Lung (tissue), 11 donors: ENCODE measurements at regions not wholly inside any gene's neighbourhood (a gene's known extent, or its start where the extent isn't known, plus 50 kb on each side); places are given as distances from the start of the nearest gene placed in this dataset.

Experiments
- ATAC-seq: fragments of 200-7000 bp; cut with Tn5 transposase; one replicate; pipeline ENCODE4 v1.9.1; 2020; ENCODE audit warnings: moderate number of reproducible peaks; ENCODE audit not compliant: insufficient read depth, low FRiP score
- DNase-seq, 3 donors: peaks; one replicate each; pipeline ENCODE4 v3.0.0-alpha.2; 2013 to 2017
- H3K27ac ChIP-seq, 2 donors: one replicate each; pipeline ENCODE4 v1.5.1; 2013; ENCODE audit warnings: mild to moderate bottlenecking in 2 of 2, moderate library complexity in 2 of 2, control low read depth in 1 of 2, inconsistent platforms in 1 of 2, low read depth in 1 of 2, low read length in 1 of 2
- H3K27me3 ChIP-seq, 3 donors: one replicate each; pipeline ENCODE4 v1.5.1; 2013; ENCODE audit warnings: low read length in 2 of 3; ENCODE audit not compliant: control insufficient read depth in 3 of 3, insufficient read depth in 3 of 3
- H3K36me3 ChIP-seq, 4 donors: one replicate each; pipeline ENCODE4 v1.5.1; 2013; ENCODE audit warnings: low read length in 4 of 4, mild to moderate bottlenecking in 1 of 4, moderate library complexity in 1 of 4; ENCODE audit not compliant: control insufficient read depth in 4 of 4, insufficient read depth in 4 of 4
- H3K4me1 ChIP-seq, 5 donors: one replicate each; pipeline ENCODE4 v1.5.1; 2013; ENCODE audit warnings: low read length in 5 of 5, mild to moderate bottlenecking in 2 of 5, moderate library complexity in 1 of 5; ENCODE audit not compliant: control insufficient read depth in 5 of 5, insufficient read depth in 5 of 5
- H3K4me3 ChIP-seq: one replicate; pipeline ENCODE4 v1.5.1; 2013; ENCODE audit warnings: mild to moderate bottlenecking, control low read depth, moderate library complexity
- H3K9ac ChIP-seq, 2 donors: one replicate each; pipeline ENCODE4 v1.5.1; 2013; ENCODE audit warnings: low read length in 2 of 2, control low read depth in 1 of 2; ENCODE audit not compliant: insufficient read depth in 1 of 2
- H3K9me3 ChIP-seq, 4 donors: one replicate each; pipeline ENCODE4 v1.5.1; 2013; ENCODE audit warnings: low read length in 3 of 4, mild to moderate bottlenecking in 1 of 4, moderate library complexity in 1 of 4; ENCODE audit not compliant: control insufficient read depth in 4 of 4, insufficient read depth in 3 of 4
- whole genome bisulfite sequencing, 2 donors: extraction: QIAGEN DNeasy Blood & Tissue Kit; methylation state at CpG; one replicate each; pipeline ENCODE4 v1.1.7; 2013; 5-methylcytosine and 5-hydroxymethylcytosine counted together
- TF ChIP-seq, protein P1 (sequence below): IDR thresholded peaks from 2 replicates; pipeline ENCODE4 v1.5.1; 2012; ENCODE audit warnings: mild to moderate bottlenecking; ENCODE audit errors: control extremely low read depth, extremely low read depth
- donor health status: control.
- donor health status: control.
- donor health status: Bipolar disorder and iron deficiency.
- donor health status: healthy.
- donor health status: DM: yes; HTN: yes; CAD: no.

DNA sequence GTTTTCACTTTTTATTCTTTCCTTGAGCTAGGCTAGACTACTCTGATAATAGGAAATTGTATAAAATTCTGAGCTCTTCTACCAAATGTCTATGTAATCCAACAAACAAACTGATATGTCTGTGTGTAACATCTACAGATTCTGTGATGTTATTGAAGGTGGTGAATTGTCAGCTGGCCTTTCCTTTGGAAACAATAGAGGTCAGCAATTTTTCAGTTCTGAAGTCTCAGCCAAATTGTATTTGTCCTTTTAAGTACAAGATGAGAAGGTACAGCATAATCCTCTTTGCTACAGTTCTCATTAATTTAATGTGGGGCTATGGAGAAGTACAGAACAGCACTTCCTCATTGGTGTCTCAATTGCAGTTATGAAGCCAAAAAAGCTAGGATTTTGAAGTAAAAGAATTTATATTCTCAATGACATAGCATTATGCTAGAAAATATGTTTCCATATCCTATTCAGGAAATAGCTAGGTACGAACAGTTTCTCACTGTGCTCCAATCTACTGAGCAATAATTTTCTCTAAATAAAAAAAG is 198.0 kb downstream of the HINT1 start:
- H3K27ac ChIP-seq: no peak overlapping the region
- H3K4me1 ChIP-seq: no peaks in the 10 kb centered on the region
- WGBS, 2 donors: 21 to 35% methylated on average over 1 of the region's 1 CpG
- DNase-seq (no peak), ATAC-seq (no peak)
- TF ChIP-seq, protein P1, sequence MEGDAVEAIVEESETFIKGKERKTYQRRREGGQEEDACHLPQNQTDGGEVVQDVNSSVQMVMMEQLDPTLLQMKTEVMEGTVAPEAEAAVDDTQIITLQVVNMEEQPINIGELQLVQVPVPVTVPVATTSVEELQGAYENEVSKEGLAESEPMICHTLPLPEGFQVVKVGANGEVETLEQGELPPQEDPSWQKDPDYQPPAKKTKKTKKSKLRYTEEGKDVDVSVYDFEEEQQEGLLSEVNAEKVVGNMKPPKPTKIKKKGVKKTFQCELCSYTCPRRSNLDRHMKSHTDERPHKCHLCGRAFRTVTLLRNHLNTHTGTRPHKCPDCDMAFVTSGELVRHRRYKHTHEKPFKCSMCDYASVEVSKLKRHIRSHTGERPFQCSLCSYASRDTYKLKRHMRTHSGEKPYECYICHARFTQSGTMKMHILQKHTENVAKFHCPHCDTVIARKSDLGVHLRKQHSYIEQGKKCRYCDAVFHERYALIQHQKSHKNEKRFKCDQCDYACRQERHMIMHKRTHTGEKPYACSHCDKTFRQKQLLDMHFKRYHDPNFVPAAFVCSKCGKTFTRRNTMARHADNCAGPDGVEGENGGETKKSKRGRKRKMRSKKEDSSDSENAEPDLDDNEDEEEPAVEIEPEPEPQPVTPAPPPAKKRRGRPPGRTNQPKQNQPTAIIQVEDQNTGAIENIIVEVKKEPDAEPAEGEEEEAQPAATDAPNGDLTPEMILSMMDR: no peak
- no peak overlapping the region for H3K9ac ChIP-seq
- no peaks in the 10 kb centered on the region for H3K36me3 ChIP-seq
- H3K4me3 ChIP-seq: no peak overlapping the region
- H3K27me3 ChIP-seq: no peaks in the 10 kb centered on the region
- H3K9me3 ChIP-seq: peaks cover 0 to 6% (median 0%) of the 10 kb centered on the region in 4 donors

DNA sequence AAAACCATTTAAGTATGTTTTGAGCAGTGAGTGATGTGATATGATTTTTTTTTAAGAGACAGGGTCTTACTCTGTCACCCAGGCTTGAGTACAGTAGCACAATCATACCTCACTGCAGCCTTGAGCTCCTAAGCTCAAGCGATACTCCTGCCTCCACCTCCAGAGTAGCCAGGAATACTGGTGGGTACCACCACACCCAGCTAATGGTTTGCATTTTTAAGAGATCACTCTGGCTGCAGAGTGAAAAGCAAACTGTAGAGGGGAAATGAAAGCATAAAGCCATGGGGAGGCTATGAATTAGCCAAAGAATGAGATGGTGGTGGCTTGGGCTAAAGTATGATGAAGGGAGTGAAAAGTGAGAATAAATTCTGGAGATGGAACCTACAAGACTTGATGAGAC is 199.1 kb downstream of the HINT1 start:
- 98 to 100% methylated on average over 1 of the region's 1 CpG for WGBS, 2 donors
- no peak overlapping the region for H3K9ac ChIP-seq
- no peaks in the 10 kb centered on the region for H3K4me1 ChIP-seq
- H3K9me3 ChIP-seq: peaks cover 0 to 6% (median 0%) of the 10 kb centered on the region in 4 donors
- H3K36me3 ChIP-seq: no peaks in the 10 kb centered on the region
- TF ChIP-seq, protein P1: no peak
- ATAC-seq (no peak), DNase-seq (no peak)
- H3K27me3 ChIP-seq: no peaks in the 10 kb centered on the region
- no peak overlapping the region for H3K27ac ChIP-seq
- no peak overlapping the region for H3K4me3 ChIP-seq

DNA sequence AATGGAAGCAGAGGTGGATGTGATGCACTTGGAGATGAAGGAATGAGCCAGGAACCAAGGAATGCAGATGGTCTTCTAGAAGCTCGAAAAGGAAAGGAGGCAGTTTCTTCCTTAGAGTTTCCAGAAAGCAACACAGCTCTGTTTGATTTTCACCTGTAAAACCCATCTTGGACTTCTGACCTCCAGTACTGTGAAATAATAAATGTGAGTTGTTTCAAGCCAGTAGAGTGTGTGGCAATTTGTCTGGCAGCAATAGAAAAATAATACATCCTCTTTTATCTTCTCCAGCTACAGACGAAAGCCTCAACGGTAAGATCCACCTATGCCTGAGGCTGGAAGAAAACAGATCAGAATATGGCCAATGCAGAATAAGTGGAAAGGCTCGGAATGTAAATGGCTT is 199.7 kb downstream of the HINT1 start:
- Histone ChIP-seq H3K9ac (no peak overlapping the region), H3K4me1 (no peaks in the 10 kb centered on the region), H3K9me3 (peaks cover 0 to 6% (median 0%) of the 10 kb centered on the region in 4 donors), H3K4me3 (no peak overlapping the region), H3K27me3 (no peaks in the 10 kb centered on the region), H3K27ac (no peak overlapping the region), H3K36me3 (no peaks in the 10 kb centered on the region)
- DNase-seq (no peak), ATAC-seq (no peak)
- TF ChIP-seq, protein P1: no peak
- 72 to 76% methylated on average over 4 of the region's 4 CpGs for WGBS, 2 donors
